Osteocyte (in vitro differentiated cells): ENCODE measurements at regions not wholly inside any gene's neighbourhood (a gene's known extent, or its start where the extent isn't known, plus 50 kb on each side); places are given as distances from the start of the nearest gene placed in this dataset.

ENCODE experiments used
- DNase-seq: peaks from one replicate; pipeline ENCODE4 v3.0.0; 2021; ENCODE audit warnings: mixed read lengths; ENCODE audit not compliant: unreplicated experiment; ENCODE audit errors: extremely low spot score
- H3K27ac Mint-ChIP-seq: one replicate; pipeline ENCODE4 v1.8.0; 2021; ENCODE audit warnings: mild to moderate bottlenecking, mixed read lengths; ENCODE audit not compliant: unreplicated experiment
- H3K27me3 Mint-ChIP-seq: one replicate; pipeline ENCODE4 v1.8.0; 2021; ENCODE audit warnings: mixed read lengths; ENCODE audit not compliant: unreplicated experiment
- H3K36me3 Mint-ChIP-seq: one replicate; pipeline ENCODE4 v1.8.0; 2021; ENCODE audit warnings: mixed read lengths; ENCODE audit not compliant: unreplicated experiment
- H3K4me1 Mint-ChIP-seq: one replicate; pipeline ENCODE4 v1.8.0; 2021; ENCODE audit warnings: mixed read lengths; ENCODE audit not compliant: unreplicated experiment
- H3K4me3 Mint-ChIP-seq: one replicate; pipeline ENCODE4 v1.8.0; 2021; ENCODE audit warnings: mild to moderate bottlenecking, moderate library complexity, mixed read lengths; ENCODE audit not compliant: unreplicated experiment
- H3K9me3 Mint-ChIP-seq: one replicate; pipeline ENCODE4 v1.8.0; 2021; ENCODE audit warnings: mixed read lengths; ENCODE audit not compliant: unreplicated experiment
- CTCF ChIP-seq: fragments of 200-600 bp; sonication (generic); IDR thresholded peaks from 2 replicates; pipeline ENCODE4 v1.5.0; 2021; ENCODE audit warnings: antibody characterized with exemption, mild to moderate bottlenecking, moderate library complexity

- no peak overlapping the region for H3K27ac Mint-ChIP-seq
- no peak for DNase-seq
- peaks cover 14% of the 10 kb centered on the region for H3K27me3 Mint-ChIP-seq
- H3K36me3 Mint-ChIP-seq: no peaks in the 10 kb centered on the region
- no peak for TF ChIP-seq CTCF
- H3K4me1 Mint-ChIP-seq: peaks cover 13% of the 10 kb centered on the region
- no peak overlapping the region for H3K4me3 Mint-ChIP-seq
- H3K9me3 Mint-ChIP-seq: no peaks in the 10 kb centered on the region
Observed at GRCh38 chr3:117519776-117520175, 810.2 kb downstream of the TUSC7 start.

GRCh38 chr3:117520582-117520981 lies 811.0 kb downstream of the TUSC7 start:
- Mint-ChIP-seq H3K36me3 (no peaks in the 10 kb centered on the region), H3K9me3 (no peaks in the 10 kb centered on the region), H3K4me1 (peaks cover 13% of the 10 kb centered on the region), H3K4me3 (no peak overlapping the region), H3K27ac (no peak overlapping the region), H3K27me3 (peaks cover 14% of the 10 kb centered on the region)
- no peak for DNase-seq
- TF ChIP-seq CTCF: no peak

GRCh38 chr3:117523418-117523817 lies 813.8 kb downstream of the TUSC7 start:
- H3K27me3 Mint-ChIP-seq: peaks cover 10% of the 10 kb centered on the region
- no peak for DNase-seq
- H3K4me1 Mint-ChIP-seq: peaks cover 16% of the 10 kb centered on the region
- no peak overlapping the region for H3K27ac Mint-ChIP-seq
- no peaks in the 10 kb centered on the region for H3K9me3 Mint-ChIP-seq
- TF ChIP-seq CTCF: no peak
- no peaks in the 10 kb centered on the region for H3K36me3 Mint-ChIP-seq
- H3K4me3 Mint-ChIP-seq: no peak overlapping the region

GRCh38 chr3:117524890-117525289 lies 815.3 kb downstream of the TUSC7 start:
- no peak for TF ChIP-seq CTCF
- Mint-ChIP-seq H3K36me3 (no peaks in the 10 kb centered on the region), H3K27me3 (peaks cover 17% of the 10 kb centered on the region), H3K4me1 (peaks cover 16% of the 10 kb centered on the region), H3K9me3 (no peaks in the 10 kb centered on the region), H3K27ac (no peak overlapping the region), H3K4me3 (no peak overlapping the region)
- no peak for DNase-seq

GRCh38 chr3:117526470-117527079 lies 817.0 kb downstream of the TUSC7 start:
- no peak for DNase-seq

More at GRCh38 chr3:117526470-117527079, 817.0 kb downstream of the TUSC7 start:
- peaks cover 16% of the 10 kb centered on the region for H3K4me1 Mint-ChIP-seq
- no peak overlapping the region for H3K27ac Mint-ChIP-seq
- no peak overlapping the region for H3K4me3 Mint-ChIP-seq
- H3K36me3 Mint-ChIP-seq: no peaks in the 10 kb centered on the region
- no peaks in the 10 kb centered on the region for H3K9me3 Mint-ChIP-seq
- TF ChIP-seq CTCF: peak; percentile 76
- H3K27me3 Mint-ChIP-seq: peaks cover 29% of the 10 kb centered on the region
